ENCODE measurements at regions not wholly inside any gene's neighbourhood (a gene's known extent, or its start where the extent isn't known, plus 50 kb on each side); places are given as distances from the start of the nearest gene placed in this dataset.

GRCh38 chr12:115419145-115419646 is 735.2 kb upstream of the TBX3 start:
- Histone ChIP-seq H3K9ac (ENCODE audit: low read depth in 1 of 2, low read length in 2 of 2) (no peak overlapping the region), H3K36me3 (ENCODE audit: control insufficient read depth in 4 of 4, insufficient read depth in 3 of 4, low read depth in 1 of 4, low read length in 3 of 4) (no peaks in the 10 kb centered on the region), H3K27me3 (ENCODE audit: control insufficient read depth in 4 of 4, insufficient read depth in 4 of 4, low read length in 3 of 4) (no peaks in the 10 kb centered on the region), H3K4me1 (ENCODE audit: control insufficient read depth in 4 of 4, insufficient read depth in 4 of 4, low read length in 3 of 4) (peaks cover 0 to 16% (median 7%) of the 10 kb centered on the region in 4 donors), H3K9me3 (ENCODE audit: control insufficient read depth in 4 of 4, low read length in 3 of 4) (no peaks in the 10 kb centered on the region), H3K27ac (ENCODE audit: low read depth in 1 of 2, low read length in 2 of 2) (no peak overlapping the region), H3K4me3 (ENCODE audit: low read depth in 1 of 3, low read length in 3 of 3) (no peak overlapping the region)
- no peak for DNase-seq (ENCODE audit: low spot score)
- TF ChIP-seq RAD21 (IDR thresholded peaks at IDR 0.05) (no peak), JUND (IDR thresholded peaks at IDR 0.05) (no peak), TAF1 (conservative IDR thresholded peaks at IDR 0.05) (no peak), FOXA2 (IDR thresholded peaks at IDR 0.05) (no peak), EGR1 (IDR thresholded peaks at IDR 0.05; ENCODE audit: low read depth in 2 of 2) (no peak), YY1 (IDR thresholded peaks at IDR 0.05) (no peak)
- WGBS, result 96% methylated on average over 1 of the region's 1 CpG

GRCh38 chr12:115417610-115418009 is 733.6 kb upstream of the TBX3 start:
- no peak overlapping the region for H3K9ac ChIP-seq (ENCODE audit: low read depth in 1 of 2, low read length in 2 of 2)
- 71% methylated on average over 2 of the region's 2 CpGs for WGBS
- H3K36me3 ChIP-seq (ENCODE audit: control insufficient read depth in 4 of 4, insufficient read depth in 3 of 4, low read depth in 1 of 4, low read length in 3 of 4), result no peaks in the 10 kb centered on the region
- H3K27ac ChIP-seq (ENCODE audit: low read depth in 1 of 2, low read length in 2 of 2), result no peak overlapping the region
- TF ChIP-seq JUND (IDR thresholded peaks at IDR 0.05) (no peak), RXRA (IDR thresholded peaks at IDR 0.05) (no peak), NR2F2 (IDR thresholded peaks at IDR 0.05) (no peak), REST (IDR thresholded peaks at IDR 0.05) (no peak), ATF3 (IDR thresholded peaks at IDR 0.05) (no peak), HNF4G (IDR thresholded peaks at IDR 0.05) (no peak), EGR1 (IDR thresholded peaks at IDR 0.05; ENCODE audit: low read depth in 2 of 2) (no peak), FOXA2 (IDR thresholded peaks at IDR 0.05) (no peak), TAF1 (conservative IDR thresholded peaks at IDR 0.05) (no peak), YY1 (IDR thresholded peaks at IDR 0.05) (no peak), ZBTB33 (IDR thresholded peaks at IDR 0.05) (no peak), RAD21 (IDR thresholded peaks at IDR 0.05) (no peak), HNF4A (conservative IDR thresholded peaks at IDR 0.05) (no peak), GABPA (IDR thresholded peaks at IDR 0.05 in 1 of 2, conservative IDR thresholded peaks at IDR 0.05 in 1 of 2) (no peak), CTCF (IDR thresholded peaks at IDR 0.05; ENCODE audit: low read depth, low read length, missing input control) (no peak), MAX (IDR thresholded peaks at IDR 0.05) (no peak)
- H3K4me3 ChIP-seq (ENCODE audit: low read depth in 1 of 3, low read length in 3 of 3), result no peak overlapping the region
- no peaks in the 10 kb centered on the region for H3K9me3 ChIP-seq (ENCODE audit: control insufficient read depth in 4 of 4, low read length in 3 of 4)
- peaks cover 0 to 5% (median under 1%) of the 10 kb centered on the region in 4 donors for H3K4me1 ChIP-seq (ENCODE audit: control insufficient read depth in 4 of 4, insufficient read depth in 4 of 4, low read length in 3 of 4)
- no peak for DNase-seq (ENCODE audit: low spot score)
- no peaks in the 10 kb centered on the region for H3K27me3 ChIP-seq (ENCODE audit: control insufficient read depth in 4 of 4, insufficient read depth in 4 of 4, low read length in 3 of 4)

All from liver (tissue), 8 donors.